ENCODE measurements at regions not wholly inside any gene's neighbourhood (a gene's known extent, or its start where the extent isn't known, plus 50 kb on each side); places are given as distances from the start of the nearest gene placed in this dataset.

GRCh38 chr3:17995769-17996168 is 253.3 kb upstream of the TBC1D5 start:
- TF ChIP-seq CTCF (IDR thresholded peaks at IDR 0.05; ENCODE audit: insufficient read depth, low read length) (no peak), SPI1 (IDR thresholded peaks at IDR 0.05; ENCODE audit: borderline replicate concordance, low read depth) (no peak), REST (IDR thresholded peaks at IDR 0.05; ENCODE audit: insufficient replicate concordance, low read depth) (no peak), POLR2AphosphoS5 (IDR thresholded peaks at IDR 0.05; ENCODE audit: low read depth) (no peak), GABPA (IDR thresholded peaks at IDR 0.05; ENCODE audit: low read depth) (no peak)

Measured in HL-60 (cell line).